Smooth muscle cell (in vitro differentiated cells): ENCODE measurements at regions not wholly inside any gene's neighbourhood (a gene's known extent, or its start where the extent isn't known, plus 50 kb on each side); places are given as distances from the start of the nearest gene placed in this dataset.

ENCODE experiments used
- DNase-seq: peaks from one replicate; lab custom pipeline; 2025; ENCODE audit not compliant: unreplicated experiment; lab: John Stamatoyannopoulos, UW
- H2AFZ ChIP-seq: fragments of 200-600 bp; sonication (generic); 2 replicates; pipeline ENCODE4 v1.6.0; 2016; ENCODE audit warnings: antibody characterized with exemption, low read depth, mild to moderate bottlenecking
- H3F3A ChIP-seq: fragments of 200-600 bp; sonication (generic); 2 replicates; pipeline ENCODE4 v1.6.0; 2017; ENCODE audit warnings: antibody characterized with exemption, low read depth
- H3K27ac ChIP-seq: fragments of 200-600 bp; sonication (generic); 2 replicates; pipeline ENCODE4 v1.5.1; 2016; ENCODE audit warnings: low read depth, mild to moderate bottlenecking
- H3K27me3 ChIP-seq: fragments of 200-600 bp; sonication (generic); 2 replicates; pipeline ENCODE4 v1.6.1; 2016; ENCODE audit warnings: low read depth, mild to moderate bottlenecking
- H3K36me3 ChIP-seq: fragments of 200-600 bp; sonication (generic); 2 replicates; pipeline ENCODE4 v1.5.1; 2016; ENCODE audit warnings: low read depth
- H3K4me1 ChIP-seq: fragments of 200-600 bp; sonication (generic); 2 replicates; pipeline ENCODE4 v1.5.1; 2016; ENCODE audit warnings: low read depth
- H3K4me2 ChIP-seq: fragments of 200-600 bp; sonication (generic); 2 replicates; pipeline ENCODE4 v1.6.0; 2016; ENCODE audit warnings: mild to moderate bottlenecking
- H3K4me3 ChIP-seq: fragments of 200-600 bp; sonication (generic); 2 replicates; pipeline ENCODE4 v1.5.1; 2016; ENCODE audit warnings: mild to moderate bottlenecking
- H3K79me2 ChIP-seq: fragments of 200-600 bp; sonication (generic); 2 replicates; pipeline ENCODE4 v1.6.0; 2016; ENCODE audit warnings: low read depth, mild to moderate bottlenecking
- H3K9ac ChIP-seq: fragments of 200-600 bp; sonication (generic); 2 replicates; pipeline ENCODE4 v1.6.0; 2016; ENCODE audit warnings: low read depth
- H3K9me3 ChIP-seq: fragments of 200-600 bp; sonication (generic); replicated peaks from 2 replicates; pipeline ENCODE4 v1.5.1; 2016; ENCODE audit warnings: low read depth
- H4K20me1 ChIP-seq: fragments of 200-600 bp; sonication (generic); 2 replicates; pipeline ENCODE4 v1.6.0; 2016; ENCODE audit warnings: low read depth
- WGBS: methylation state at CpG from one replicate; pipeline ENCODE4 v1.1.7; 2016; ENCODE audit warnings: low lambda C conversion rate; 5-methylcytosine and 5-hydroxymethylcytosine counted together
- TF ChIP-seq, protein P1 (sequence below): fragments of 200-600 bp; sonication (generic); IDR thresholded peaks from 2 replicates; pipeline ENCODE4 v1.5.1; 2017; ENCODE audit warnings: borderline replicate concordance, mild to moderate bottlenecking, antibody characterized with exemption; ENCODE audit not compliant: insufficient read depth, poor library complexity, severe bottlenecking

DNA sequence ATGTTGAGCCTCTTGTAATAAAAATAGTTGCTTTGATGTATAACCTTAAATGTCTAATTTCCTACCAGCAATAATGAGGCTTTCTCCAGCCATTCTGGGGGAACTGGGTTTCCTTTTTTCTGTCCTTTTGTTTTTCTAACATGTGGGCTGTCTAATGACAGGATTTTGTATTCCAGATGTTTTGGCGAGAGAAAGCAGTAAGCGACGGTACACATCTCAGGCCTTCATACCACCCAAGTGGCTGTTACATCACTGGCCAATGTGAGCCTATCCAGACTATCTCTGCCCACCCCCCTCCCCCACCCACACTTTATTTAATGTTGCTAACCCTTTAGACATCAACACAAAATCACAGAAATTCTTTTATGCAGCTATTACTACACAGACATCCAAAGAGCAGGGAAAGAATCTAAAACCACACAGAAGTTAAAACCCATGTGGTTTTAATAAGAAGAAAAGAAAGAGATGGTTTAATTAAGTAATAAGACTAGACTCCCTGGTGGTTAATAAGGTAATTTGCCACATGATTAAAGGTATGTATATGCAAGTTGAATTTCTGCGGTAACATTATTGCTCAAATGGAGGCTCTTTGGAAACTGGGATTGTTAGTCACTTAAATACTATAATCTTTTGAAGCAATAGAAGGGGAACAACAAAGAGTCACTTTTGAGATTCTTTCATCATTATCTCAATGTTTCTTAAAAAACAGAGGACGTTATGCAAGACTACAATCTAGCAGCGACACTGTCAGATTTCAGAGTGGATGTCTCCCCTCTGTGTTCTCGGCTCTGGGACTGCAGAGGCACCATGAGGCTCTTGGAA, 365.1 kb downstream of the ENC1 start:
- no peaks in the 10 kb centered on the region for H3K27me3 ChIP-seq
- H2AFZ ChIP-seq = no peak overlapping the region
- H3K27ac ChIP-seq = peak overlapping the region; percentile 58
- 12% methylated on average over 7 of the region's 7 CpGs for WGBS
- no peak for DNase-seq
- H4K20me1 ChIP-seq = no peaks in the 10 kb centered on the region
- H3F3A ChIP-seq = peaks cover 17% of the 10 kb centered on the region
- H3K4me3 ChIP-seq = no peak overlapping the region
- TF ChIP-seq, protein P1, sequence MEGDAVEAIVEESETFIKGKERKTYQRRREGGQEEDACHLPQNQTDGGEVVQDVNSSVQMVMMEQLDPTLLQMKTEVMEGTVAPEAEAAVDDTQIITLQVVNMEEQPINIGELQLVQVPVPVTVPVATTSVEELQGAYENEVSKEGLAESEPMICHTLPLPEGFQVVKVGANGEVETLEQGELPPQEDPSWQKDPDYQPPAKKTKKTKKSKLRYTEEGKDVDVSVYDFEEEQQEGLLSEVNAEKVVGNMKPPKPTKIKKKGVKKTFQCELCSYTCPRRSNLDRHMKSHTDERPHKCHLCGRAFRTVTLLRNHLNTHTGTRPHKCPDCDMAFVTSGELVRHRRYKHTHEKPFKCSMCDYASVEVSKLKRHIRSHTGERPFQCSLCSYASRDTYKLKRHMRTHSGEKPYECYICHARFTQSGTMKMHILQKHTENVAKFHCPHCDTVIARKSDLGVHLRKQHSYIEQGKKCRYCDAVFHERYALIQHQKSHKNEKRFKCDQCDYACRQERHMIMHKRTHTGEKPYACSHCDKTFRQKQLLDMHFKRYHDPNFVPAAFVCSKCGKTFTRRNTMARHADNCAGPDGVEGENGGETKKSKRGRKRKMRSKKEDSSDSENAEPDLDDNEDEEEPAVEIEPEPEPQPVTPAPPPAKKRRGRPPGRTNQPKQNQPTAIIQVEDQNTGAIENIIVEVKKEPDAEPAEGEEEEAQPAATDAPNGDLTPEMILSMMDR = no peak
- H3K36me3 ChIP-seq = no peaks in the 10 kb centered on the region
- H3K9me3 ChIP-seq = no peaks in the 10 kb centered on the region
- peaks cover 19% of the 10 kb centered on the region for H3K4me1 ChIP-seq
- peak overlapping the region; percentile 55 for H3K4me2 ChIP-seq
- H3K79me2 ChIP-seq = no peaks in the 10 kb centered on the region
- H3K9ac ChIP-seq = no peak overlapping the region

DNA sequence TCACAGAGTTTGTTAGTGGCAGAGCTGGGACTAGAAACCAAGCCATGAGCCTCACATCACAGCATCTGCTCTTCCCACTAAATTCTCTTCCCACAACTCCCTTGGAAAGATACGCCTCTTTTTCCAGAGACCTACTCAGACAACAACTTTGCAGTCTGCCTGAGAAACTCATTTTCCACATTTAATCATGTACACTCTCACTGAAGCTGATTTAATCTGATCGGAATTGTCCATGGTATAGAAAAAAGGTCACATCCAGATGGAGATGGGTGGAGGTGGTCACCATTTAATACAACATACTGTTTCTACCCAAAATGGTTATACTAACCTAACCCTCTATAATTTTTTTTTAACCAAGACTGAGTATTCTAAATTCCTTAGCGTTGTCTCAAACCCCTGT, 366.2 kb downstream of the ENC1 start:
- Histone ChIP-seq H3K27ac (peak overlapping the region; percentile 58), H4K20me1 (no peaks in the 10 kb centered on the region), H3K27me3 (no peaks in the 10 kb centered on the region), H3K79me2 (no peaks in the 10 kb centered on the region), H3K4me3 (no peak overlapping the region), H2AFZ (no peak overlapping the region), H3K9ac (no peak overlapping the region), H3K4me1 (peaks cover 19% of the 10 kb centered on the region), H3F3A (peaks cover 17% of the 10 kb centered on the region), H3K4me2 (peak overlapping the region; percentile 55), H3K36me3 (no peaks in the 10 kb centered on the region), H3K9me3 (no peaks in the 10 kb centered on the region)
- DNase-seq = no peak
- TF ChIP-seq, protein P1 = no peak
- 77% methylated on average over 3 of the region's 3 CpGs for WGBS

DNA sequence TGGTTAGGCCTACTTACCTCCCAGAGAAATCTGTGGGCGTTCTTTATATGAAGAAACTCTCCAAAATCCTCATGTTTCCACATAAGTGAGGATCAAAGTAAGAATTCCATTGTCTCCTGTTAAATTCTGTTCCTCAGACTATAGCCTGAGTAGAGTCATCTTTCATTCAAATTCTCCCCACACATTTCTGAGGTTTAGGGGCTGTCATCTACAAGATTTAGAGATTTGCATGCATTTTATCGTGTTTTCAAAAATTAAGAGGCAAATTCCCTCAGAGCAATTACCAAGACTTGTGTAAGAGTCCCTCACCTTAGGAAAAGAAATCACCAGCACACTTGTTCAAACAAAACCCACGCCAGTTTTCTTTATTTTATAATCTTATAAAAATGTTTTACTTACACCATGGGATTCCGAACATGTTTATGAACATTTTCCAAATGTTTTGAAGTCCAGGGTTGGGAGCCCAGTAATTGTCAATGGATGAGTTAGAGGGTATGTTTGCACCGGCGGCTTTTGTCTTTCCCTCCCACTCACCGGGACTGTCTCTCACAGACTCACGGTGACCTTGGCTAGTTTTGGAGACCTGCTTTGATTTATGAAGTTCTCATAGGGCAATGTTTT, 367.6 kb downstream of the ENC1 start:
- Histone ChIP-seq H3F3A (peaks cover 17% of the 10 kb centered on the region), H3K4me3 (no peak overlapping the region), H3K4me2 (peak overlapping the region; percentile 27), H3K36me3 (no peaks in the 10 kb centered on the region), H3K79me2 (no peaks in the 10 kb centered on the region), H4K20me1 (no peaks in the 10 kb centered on the region), H3K9me3 (no peaks in the 10 kb centered on the region), H2AFZ (no peak overlapping the region), H3K4me1 (peaks cover 19% of the 10 kb centered on the region), H3K27ac (peak overlapping the region; percentile 28), H3K9ac (no peak overlapping the region), H3K27me3 (no peaks in the 10 kb centered on the region)
- no peak for DNase-seq
- 68% methylated on average over 8 of the region's 8 CpGs for WGBS
- TF ChIP-seq, protein P1 = no peak
